ENCODE measurements at regions not wholly inside any gene's neighbourhood (a gene's known extent, or its start where the extent isn't known, plus 50 kb on each side); places are given as distances from the start of the nearest gene placed in this dataset.
"Not testable (repeated sequence)": the region's sequence is repeated elsewhere in the genome, so short reads cannot be mapped to it uniquely, and the experiment has no call there.

GRCh38 chr20:57813509-57814269, 103.9 kb upstream of the PMEPA1 start:
- DNase-seq = no peak

DNA sequence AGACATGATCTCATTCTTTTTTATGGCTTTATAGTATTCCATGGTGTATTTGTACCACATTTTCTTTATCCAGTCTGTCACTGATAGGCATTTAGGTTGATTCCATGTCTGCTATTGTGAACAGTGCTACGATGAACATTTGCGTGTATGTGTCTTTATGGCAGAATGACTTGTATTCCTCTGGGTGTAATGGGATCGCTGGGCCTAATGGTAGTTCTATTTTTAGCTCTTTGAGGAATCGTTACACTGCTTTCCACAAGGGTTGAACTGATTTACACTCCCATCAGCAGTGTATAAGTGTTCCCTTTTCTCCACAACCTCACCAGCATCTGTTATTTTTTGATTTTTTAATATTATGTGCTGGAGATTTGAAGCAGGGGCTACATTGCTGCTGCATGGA, 102.8 kb upstream of the PMEPA1 start:
- not testable (repeated sequence) for DNase-seq

- DNase-seq = no peak
These were observed 101.7 kb upstream of the PMEPA1 start for GRCh38 chr20:57811374-57812020.

DNA sequence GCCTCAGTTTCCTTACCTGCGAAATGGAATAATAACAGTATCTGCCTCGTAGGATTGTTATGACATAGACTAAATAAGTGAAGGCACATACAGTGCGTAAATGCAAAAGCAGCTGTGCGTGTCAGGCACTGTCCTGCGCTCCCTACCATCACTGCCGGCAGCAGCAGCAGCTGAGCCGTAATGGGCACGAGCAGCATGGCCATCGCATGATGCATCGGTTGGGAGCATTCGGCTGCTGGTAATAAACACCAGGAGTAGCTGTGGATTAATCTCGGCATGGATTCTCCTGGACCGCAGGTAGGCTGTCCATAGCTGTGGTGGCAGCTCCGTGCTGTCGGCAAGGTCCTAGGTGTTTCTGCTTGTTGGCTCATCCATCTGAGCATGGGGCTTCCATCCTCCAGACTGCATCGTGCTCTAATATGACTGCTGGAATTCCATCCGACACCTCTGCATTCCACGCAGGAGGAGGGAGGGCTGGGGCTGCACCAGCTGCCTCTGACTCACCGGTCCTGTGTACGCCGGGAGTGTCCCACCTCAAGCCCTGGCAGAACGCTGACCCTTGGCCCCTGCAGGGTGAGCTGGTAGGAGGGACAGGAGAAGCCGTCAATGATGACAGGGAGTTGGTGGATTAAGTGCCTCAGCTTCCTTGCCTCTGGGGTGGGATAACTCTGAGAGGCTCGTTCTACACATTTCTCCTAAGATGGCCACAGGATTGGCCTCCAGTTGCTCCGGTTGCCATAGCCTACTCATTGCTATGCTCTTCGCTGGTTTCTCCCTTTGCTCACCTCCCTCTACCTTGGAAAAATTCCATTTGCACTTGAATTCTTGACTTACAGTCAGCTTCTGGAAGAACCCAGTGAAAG, 100.9 kb upstream of the PMEPA1 start:
- DNase-seq = no peak

- no peak for DNase-seq
These were observed 99.9 kb upstream of the PMEPA1 start for GRCh38 chr20:57809661-57810172.

- no peak for DNase-seq
These were observed 99.3 kb upstream of the PMEPA1 start for GRCh38 chr20:57809149-57809548.

DNA sequence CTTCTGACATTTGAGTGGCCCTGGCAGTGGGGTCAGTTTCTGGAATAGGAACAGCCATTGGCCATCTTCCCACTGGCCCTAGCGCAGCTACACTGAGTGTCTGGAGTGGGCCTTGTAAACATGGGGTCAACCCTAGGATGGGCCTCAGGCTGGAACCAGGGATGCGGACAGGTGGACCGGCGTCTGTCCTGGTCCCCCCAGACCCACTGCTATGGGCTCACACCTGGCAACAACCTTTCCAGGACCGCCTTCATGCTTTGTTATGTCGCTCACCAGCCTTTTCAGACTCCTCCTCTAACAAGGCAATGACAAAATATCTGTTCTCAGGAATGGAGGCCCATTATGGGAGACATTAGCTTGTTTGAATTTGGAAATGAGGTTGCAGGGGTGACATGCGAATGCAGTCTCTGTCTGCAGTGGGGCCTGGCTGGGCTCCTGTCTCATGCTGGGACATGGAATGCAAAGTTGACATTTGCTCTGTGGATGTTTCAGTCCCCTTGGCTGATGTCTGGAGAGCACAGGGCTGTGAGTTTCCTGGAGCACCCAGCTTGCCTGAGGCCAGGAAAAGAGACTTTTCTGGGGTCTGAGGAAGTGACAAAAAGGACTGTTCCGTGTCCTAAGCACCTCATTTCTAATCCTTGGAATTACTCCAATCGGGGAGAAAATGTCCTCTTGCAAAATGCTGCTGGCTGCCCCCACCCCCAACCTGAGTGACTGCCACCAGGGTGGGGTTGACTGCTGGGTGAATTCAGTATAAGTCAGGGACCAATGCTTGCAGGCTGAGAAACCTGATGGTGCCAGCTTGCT, 98.7 kb upstream of the PMEPA1 start:
- no peak for DNase-seq

DNA sequence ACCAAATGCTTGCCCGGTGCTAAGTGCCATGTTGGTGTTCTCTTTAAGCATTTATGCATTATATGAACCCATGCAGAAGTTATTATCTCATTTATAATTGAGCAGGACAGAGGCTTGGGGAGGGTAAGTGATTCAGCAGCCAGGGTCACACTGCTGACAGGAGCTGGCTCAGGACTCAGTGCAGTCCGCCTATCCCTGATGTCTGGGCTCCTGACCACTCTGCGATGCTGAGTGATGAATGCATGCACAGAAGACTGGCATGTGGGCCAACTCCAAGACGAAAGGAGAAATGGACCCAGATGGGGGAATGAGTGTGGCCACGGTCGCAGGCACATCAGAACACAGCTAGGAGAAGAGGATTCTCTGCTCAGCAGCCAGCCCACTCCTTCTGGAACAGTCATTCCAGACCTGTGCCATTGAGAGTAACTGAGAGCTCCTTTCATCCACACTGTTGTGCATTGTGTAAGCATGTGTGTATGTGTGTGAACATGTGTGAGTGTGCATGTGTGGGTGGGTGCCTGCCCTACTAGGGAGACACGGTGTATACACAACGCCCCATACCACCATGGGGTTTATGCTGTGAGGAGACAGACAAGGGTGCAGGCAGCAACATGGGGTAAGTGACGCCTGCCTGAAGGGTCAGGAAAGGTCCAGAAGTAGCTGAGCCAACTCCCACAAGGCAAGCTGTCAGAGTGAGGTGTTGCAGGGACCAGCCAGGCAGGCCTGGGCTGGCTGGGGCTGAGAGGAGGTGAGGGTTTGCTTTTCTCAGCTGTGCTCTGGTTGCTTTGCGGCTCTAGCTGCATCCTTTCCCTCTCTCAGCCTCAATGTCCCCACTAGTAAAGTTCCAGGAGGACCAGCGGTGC, 97.8 kb upstream of the PMEPA1 start:
- DNase-seq = no peak

DNA sequence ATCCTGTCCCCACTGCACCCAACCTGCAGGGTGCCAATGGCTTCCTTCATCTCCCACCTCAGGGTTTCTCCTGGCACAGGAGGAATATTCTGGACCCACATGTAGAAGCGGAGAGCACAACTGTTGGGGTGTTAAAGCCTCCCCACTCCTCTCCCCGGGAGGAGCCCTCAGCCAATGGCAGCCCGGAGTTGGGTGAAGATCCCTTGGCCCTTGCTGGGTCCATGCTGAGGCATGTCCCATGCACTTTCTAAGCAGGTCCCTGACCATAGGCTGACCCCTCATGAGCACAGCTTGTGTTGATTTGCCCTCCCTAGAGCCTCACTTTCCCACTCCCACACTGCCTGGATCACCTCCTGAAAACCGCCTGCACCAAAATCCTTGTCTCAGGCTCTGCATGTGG, 97.2 kb upstream of the PMEPA1 start:
- DNase-seq = no peak

GRCh38 chr20:57806476-57806875, 96.7 kb upstream of the PMEPA1 start:
- DNase-seq = no peak

DNA sequence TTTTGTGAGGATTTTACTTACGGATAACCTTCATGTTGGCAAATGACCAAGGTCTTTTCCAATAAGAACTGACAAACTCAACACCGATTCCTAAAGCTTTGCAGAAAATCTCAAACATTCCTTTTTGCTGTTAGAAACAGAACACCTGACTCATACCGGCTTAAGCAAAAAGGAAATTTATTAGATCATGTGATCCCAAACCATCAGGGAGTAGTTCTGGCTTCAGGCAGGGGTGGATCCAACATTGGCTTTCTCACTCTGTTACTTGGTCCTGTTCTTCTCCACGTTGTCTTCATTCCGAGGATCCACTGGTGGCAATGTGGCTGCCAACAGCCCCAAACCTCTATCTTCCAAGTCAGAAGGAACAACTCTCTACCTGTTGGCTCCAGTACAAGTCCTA, 95.9 kb upstream of the PMEPA1 start:
- DNase-seq = no peak

DNA sequence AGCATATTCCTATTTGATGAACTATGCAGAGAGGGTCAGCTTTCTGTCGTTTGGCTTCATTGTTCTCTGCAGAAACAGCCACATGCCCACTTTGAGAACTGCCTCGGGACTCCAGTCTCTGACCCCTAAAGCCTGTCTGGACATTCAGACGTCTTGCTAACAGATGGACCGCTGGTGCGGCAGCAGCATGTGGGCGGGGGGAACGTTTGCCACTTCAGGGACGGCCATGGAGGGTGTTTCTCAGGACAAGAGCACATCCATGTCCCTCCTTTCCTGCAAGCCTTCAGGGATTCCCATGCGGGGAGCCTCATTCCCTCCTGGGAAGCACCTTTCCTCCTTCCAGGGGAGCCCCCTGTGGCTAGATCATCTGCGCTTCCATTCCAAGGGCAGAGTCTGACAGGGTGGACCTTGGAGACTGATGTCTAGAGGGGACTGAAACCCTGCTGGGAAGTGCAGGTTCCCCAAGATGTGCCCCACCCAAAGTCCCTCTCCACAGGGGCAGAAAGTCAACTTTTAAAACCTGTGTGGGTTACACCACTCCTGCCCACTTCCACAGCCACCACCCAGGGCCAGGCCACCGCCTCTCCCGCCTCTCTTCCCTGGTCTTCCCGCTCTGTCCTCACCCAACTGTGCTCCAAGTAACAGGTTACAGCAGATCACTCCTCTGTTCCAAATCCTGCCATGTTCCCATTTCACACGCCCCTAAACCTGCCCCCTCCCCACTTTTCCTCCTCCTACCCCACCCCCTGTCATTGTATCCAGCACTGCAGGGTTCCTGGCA, 94.8 kb upstream of the PMEPA1 start:
- no peak for DNase-seq

- DNase-seq = no peak
These were observed 93.7 kb upstream of the PMEPA1 start for GRCh38 chr20:57803508-57804005.

- DNase-seq = no peak
These were observed 93.1 kb upstream of the PMEPA1 start for GRCh38 chr20:57802765-57803507.

- no peak for DNase-seq
These were observed 91.8 kb upstream of the PMEPA1 start for GRCh38 chr20:57801581-57801980.

GRCh38 chr20:57800791-57801430, 91.1 kb upstream of the PMEPA1 start:
- DNase-seq = no peak

- no peak for DNase-seq
These were observed 87.6 kb upstream of the PMEPA1 start for GRCh38 chr20:57797401-57797800.

DNA sequence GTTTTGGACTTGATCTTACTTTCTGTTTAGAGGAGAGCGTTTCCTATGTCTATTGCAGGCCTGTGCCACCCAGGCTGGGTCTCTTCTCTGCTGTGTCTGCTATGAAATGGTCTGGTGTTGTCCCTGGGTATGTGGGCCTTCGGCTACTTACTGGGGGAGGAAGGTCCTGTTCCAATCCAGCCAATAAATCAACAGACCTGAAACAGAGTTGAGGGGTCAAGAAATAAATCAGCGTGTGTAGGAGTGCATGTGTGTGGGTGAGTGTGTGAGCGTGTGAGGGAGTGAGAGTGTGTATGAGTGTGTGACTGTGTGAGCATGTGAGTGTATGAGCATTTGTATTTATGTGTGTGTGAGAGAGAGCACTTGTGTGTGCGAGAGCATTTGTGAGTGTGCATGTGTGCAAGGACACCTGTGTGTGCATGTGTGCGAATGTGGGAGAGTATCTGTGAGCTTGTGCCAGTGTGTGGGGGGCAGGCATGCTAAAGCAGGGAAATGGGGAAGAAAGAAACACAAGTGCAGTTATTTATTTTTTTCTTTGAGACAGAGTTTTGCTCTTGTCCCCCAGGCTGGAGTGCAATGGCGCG, 86.3 kb upstream of the PMEPA1 start:
- DNase-seq = no peak

- DNase-seq = no peak
These were observed 85.5 kb upstream of the PMEPA1 start for GRCh38 chr20:57795342-57795697.
